Psoas muscle (tissue), 7 donors: ENCODE measurements at regions not wholly inside any gene's neighbourhood (a gene's known extent, or its start where the extent isn't known, plus 50 kb on each side); places are given as distances from the start of the nearest gene placed in this dataset.

Experiments used
- ATAC-seq, 4 donors: fragments of 200-7000 bp; cut with Tn5 transposase; one replicate each; pipeline ENCODE4 v1.9.1; 2020; ENCODE audit warnings: moderate library complexity in 3 of 4, mild to moderate bottlenecking in 2 of 4
- DNase-seq, 2 donors: peaks; one replicate each; pipeline ENCODE4 v3.0.0-alpha.2; 2020
- H3K27ac ChIP-seq: fragments of 200-600 bp; one replicate; pipeline ENCODE4 v1.8.0; 2022
- H3K27me3 ChIP-seq, 3 donors: fragments of 200-600 bp in 1 of 3; one replicate each; pipeline versions ENCODE4 v1.6.1 to v1.8.0; 2013 to 2022; ENCODE audit warnings: low read length in 2 of 3, mild to moderate bottlenecking in 2 of 3, moderate library complexity in 1 of 3; ENCODE audit not compliant: insufficient read depth in 3 of 3
- H3K36me3 ChIP-seq, 2 donors: fragments of 200-600 bp in 1 of 2; one replicate each; pipeline versions ENCODE4 v1.6.1 to v1.8.0; 2013 to 2022; ENCODE audit warnings: low read depth in 1 of 2, mild to moderate bottlenecking in 1 of 2, moderate library complexity in 1 of 2; ENCODE audit not compliant: insufficient read depth in 1 of 2
- H3K4me1 ChIP-seq: fragments of 200-600 bp; one replicate; pipeline ENCODE4 v1.8.0; 2022
- H3K4me3 ChIP-seq: fragments of 200-600 bp; one replicate; pipeline ENCODE4 v1.8.0; 2022; ENCODE audit warnings: mild to moderate bottlenecking
- H3K9me3 ChIP-seq: fragments of 200-600 bp; one replicate; pipeline ENCODE4 v1.8.0; 2022
- CTCF ChIP-seq: fragments of 200-600 bp; IDR thresholded peaks from one replicate; pipeline ENCODE4 v1.8.0; 2022; ENCODE audit warnings: antibody characterized with exemption
- WGBS, 3 donors: extraction: QIAGEN DNeasy Blood & Tissue Kit; methylation state at CpG; one replicate each; pipeline versions ENCODE4 v1.1.6 to v1.1.7; 2013; 5-methylcytosine and 5-hydroxymethylcytosine counted together
- intact Hi-C, 2 donors: fragments of 100-400 bp; cut with DNase I; formaldehyde crosslinking; loops; one replicate each; pipeline versions ENCODE4 v1.11.0 to v1.14.2; 2022
- donor health status: healthy with polysubstance abuse.
- donor health status: DM: no; HTN: no; CAD: no; lungs with moderate emphysema.
- donor health status: Bipolar disorder and iron deficiency.
- donor health status: healthy.
- donor health status: DM: yes; HTN: yes; CAD: no.
- donor health status: DM: no; HTN: no; CAD: no.
- donor health status: DM: yes; HTN: yes; CAD: no.

- H3K4me3 ChIP-seq, result no peak overlapping the region
- H3K4me1 ChIP-seq, result no peaks in the 10 kb centered on the region
- TF ChIP-seq CTCF, result no peak
- intact Hi-C loops, result no loop called here
- H3K27me3 ChIP-seq, result no peaks in the 10 kb centered on the region
- DNase-seq, result no peak
- H3K9me3 ChIP-seq, result no peaks in the 10 kb centered on the region
- no peak overlapping the region for H3K27ac ChIP-seq
- 76 to 80% (median 77%) methylated on average over 8 of the region's 8 CpGs for WGBS, 3 donors
- no peaks in the 10 kb centered on the region for H3K36me3 ChIP-seq
- ATAC-seq, result no peak
These were observed 110.0 kb downstream of the KCNE4 start for GRCh38 chr2:223161873-223162458.

DNA sequence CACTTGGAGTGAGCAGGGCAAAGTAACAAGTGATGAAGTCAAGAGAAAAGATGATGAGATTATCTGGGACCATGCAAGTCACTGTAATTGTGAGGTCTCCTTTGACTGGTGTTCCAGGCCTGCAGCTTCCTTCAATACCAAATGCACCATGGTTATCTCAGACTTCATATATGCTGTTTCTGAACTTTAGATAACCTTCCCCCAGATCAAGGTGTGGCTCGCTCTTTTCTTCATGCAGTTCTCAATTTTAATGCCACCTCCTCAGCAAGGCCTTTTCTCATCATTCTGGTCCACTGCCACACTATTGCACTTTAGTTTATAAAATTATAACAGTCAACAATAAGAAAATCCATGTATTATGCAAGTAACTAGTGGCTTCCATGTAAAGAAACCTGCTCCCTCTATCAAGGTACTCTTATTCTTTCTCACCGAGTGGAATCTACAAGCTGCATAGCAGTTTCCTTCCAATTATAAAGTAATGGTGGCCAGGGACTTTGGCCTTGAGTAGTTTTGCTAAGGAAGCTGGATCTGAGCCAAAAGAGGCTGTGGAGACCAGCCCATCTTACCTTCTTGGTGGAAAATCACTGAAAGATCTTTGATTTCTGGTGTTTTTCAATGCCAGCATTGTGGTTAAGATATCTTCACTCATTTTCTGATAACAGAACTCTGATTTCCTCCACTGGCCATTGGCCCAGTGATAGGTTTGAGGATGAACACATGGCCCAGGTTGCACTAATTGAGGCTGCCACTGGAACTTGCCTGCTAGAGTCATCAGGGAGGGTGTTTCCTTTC is 113.6 kb downstream of the KCNE4 start:
- no peak overlapping the region for H3K4me3 ChIP-seq
- no peak overlapping the region for H3K27ac ChIP-seq
- DNase-seq (no peak), ATAC-seq (no peak)
- intact Hi-C loops, result no loop called here
- WGBS, 3 donors, result 77 to 87% (median 81%) methylated on average over 2 of the region's 2 CpGs
- H3K4me1 ChIP-seq, result no peaks in the 10 kb centered on the region
- TF ChIP-seq CTCF, result no peak
- H3K27me3 ChIP-seq, result no peaks in the 10 kb centered on the region
- no peaks in the 10 kb centered on the region for H3K36me3 ChIP-seq
- H3K9me3 ChIP-seq, result no peaks in the 10 kb centered on the region

GRCh38 chr2:223166215-223166493 is 114.2 kb downstream of the KCNE4 start:
- Histone ChIP-seq H3K4me3 (no peak overlapping the region), H3K4me1 (no peaks in the 10 kb centered on the region), H3K9me3 (no peaks in the 10 kb centered on the region), H3K36me3 (no peaks in the 10 kb centered on the region), H3K27ac (no peak overlapping the region), H3K27me3 (no peaks in the 10 kb centered on the region)
- intact Hi-C loops, result no loop called here
- ATAC-seq (no peak), DNase-seq (no peak)
- TF ChIP-seq CTCF, result no peak

GRCh38 chr2:223166983-223167650 is 115.1 kb downstream of the KCNE4 start:
- no peaks in the 10 kb centered on the region for H3K36me3 ChIP-seq
- no peak for TF ChIP-seq CTCF
- 88 to 91% (median 90%) methylated on average over 6 of the region's 6 CpGs for WGBS, 3 donors

More at GRCh38 chr2:223166983-223167650, 115.1 kb downstream of the KCNE4 start:
- intact Hi-C loops, result no loop called here
- no peak for DNase-seq
- H3K27me3 ChIP-seq, result no peaks in the 10 kb centered on the region
- no peak for ATAC-seq
- no peaks in the 10 kb centered on the region for H3K9me3 ChIP-seq
- no peaks in the 10 kb centered on the region for H3K4me1 ChIP-seq
- no peak overlapping the region for H3K4me3 ChIP-seq
- no peak overlapping the region for H3K27ac ChIP-seq
